Astrocyte (in vitro differentiated cells and primary cell): ENCODE measurements at regions not wholly inside any gene's neighbourhood (a gene's known extent, or its start where the extent isn't known, plus 50 kb on each side); places are given as distances from the start of the nearest gene placed in this dataset.

Experiments used
- DNase-seq: peaks from one replicate; pipeline ENCODE4 v3.0.0-alpha.2; 2010; ENCODE audit warnings: low read depth
- FAIRE-seq: peaks from 2 replicates; lab custom pipeline; 2011; peaks lifted over from hg19 to GRCh38; lab: Jason Lieb, UNC
- H2AFZ ChIP-seq: 2 replicates; pipeline ENCODE4 v1.6.0; 2012; ENCODE audit warnings: low read depth, low read length, inconsistent platforms
- H3K27ac ChIP-seq: 2 replicates; pipeline ENCODE4 v1.5.1; 2011; ENCODE audit warnings: low read depth, low read length, inconsistent platforms
- H3K27me3 ChIP-seq: 2 replicates; pipeline ENCODE4 v1.6.0; 2011; ENCODE audit warnings: low read length, inconsistent platforms; ENCODE audit not compliant: insufficient read depth
- H3K36me3 ChIP-seq: 2 replicates; pipeline ENCODE4 v1.5.1; 2011; ENCODE audit warnings: low read length, inconsistent platforms; ENCODE audit not compliant: insufficient read depth
- H3K4me1 ChIP-seq: 2 replicates; pipeline ENCODE4 v1.5.1; 2011; ENCODE audit warnings: low read length, inconsistent platforms; ENCODE audit not compliant: insufficient read depth
- H3K4me2 ChIP-seq: 2 replicates; pipeline ENCODE4 v1.6.0; 2012; ENCODE audit warnings: low read length, inconsistent platforms
- H3K4me3 ChIP-seq: 2 replicates; pipeline ENCODE4 v1.5.1; 2011; ENCODE audit warnings: low read depth, mild to moderate bottlenecking, low read length, inconsistent platforms; ENCODE audit not compliant: insufficient read depth
- H3K79me2 ChIP-seq: 2 replicates; pipeline ENCODE4 v1.6.0; 2012; ENCODE audit warnings: mild to moderate bottlenecking, low read length, inconsistent platforms; ENCODE audit not compliant: insufficient read depth
- H3K9ac ChIP-seq: 2 replicates; pipeline ENCODE4 v1.6.0; 2012; ENCODE audit warnings: mild to moderate bottlenecking, low read length, inconsistent platforms
- H3K9me3 ChIP-seq: 2 replicates; pipeline ENCODE4 v1.5.1; 2012; ENCODE audit warnings: low read depth, mild to moderate bottlenecking, low read length, inconsistent platforms; ENCODE audit not compliant: insufficient read depth
- H4K20me1 ChIP-seq: 2 replicates; pipeline ENCODE4 v1.6.0; 2012; ENCODE audit warnings: low read length, inconsistent platforms; ENCODE audit not compliant: insufficient read depth
- H3K27ac Mint-ChIP-seq: one replicate; pipeline ENCODE4 v1.8.0; 2021; ENCODE audit warnings: mild to moderate bottlenecking, mixed read lengths; ENCODE audit not compliant: unreplicated experiment
- H3K27me3 Mint-ChIP-seq: one replicate; pipeline ENCODE4 v1.8.0; 2021; ENCODE audit warnings: low read depth, mixed read lengths; ENCODE audit not compliant: unreplicated experiment
- H3K36me3 Mint-ChIP-seq: one replicate; pipeline ENCODE4 v1.8.0; 2021; ENCODE audit warnings: low read depth, mixed read lengths; ENCODE audit not compliant: unreplicated experiment
- H3K4me1 Mint-ChIP-seq: one replicate; pipeline ENCODE4 v1.8.0; 2021; ENCODE audit warnings: low read depth, mixed read lengths; ENCODE audit not compliant: unreplicated experiment
- H3K4me3 Mint-ChIP-seq: one replicate; pipeline ENCODE4 v1.8.0; 2021; ENCODE audit warnings: mild to moderate bottlenecking, moderate library complexity, mixed read lengths; ENCODE audit not compliant: unreplicated experiment
- H3K9me3 Mint-ChIP-seq: one replicate; pipeline ENCODE4 v1.8.0; 2021; ENCODE audit warnings: mild to moderate bottlenecking, mixed read lengths; ENCODE audit not compliant: unreplicated experiment
- EZH2 ChIP-seq: IDR thresholded peaks from 2 replicates; pipeline ENCODE4 v1.6.1; 2012; ENCODE audit warnings: mild to moderate bottlenecking, low read length, inconsistent platforms; ENCODE audit not compliant: insufficient read depth
- TF ChIP-seq, protein P1 (sequence below): IDR thresholded peaks from 2 replicates; pipeline ENCODE4 v1.5.1; 2011; ENCODE audit warnings: low read depth, mild to moderate bottlenecking, inconsistent platforms, low read length, moderate library complexity; ENCODE audit not compliant: insufficient read depth

DNA sequence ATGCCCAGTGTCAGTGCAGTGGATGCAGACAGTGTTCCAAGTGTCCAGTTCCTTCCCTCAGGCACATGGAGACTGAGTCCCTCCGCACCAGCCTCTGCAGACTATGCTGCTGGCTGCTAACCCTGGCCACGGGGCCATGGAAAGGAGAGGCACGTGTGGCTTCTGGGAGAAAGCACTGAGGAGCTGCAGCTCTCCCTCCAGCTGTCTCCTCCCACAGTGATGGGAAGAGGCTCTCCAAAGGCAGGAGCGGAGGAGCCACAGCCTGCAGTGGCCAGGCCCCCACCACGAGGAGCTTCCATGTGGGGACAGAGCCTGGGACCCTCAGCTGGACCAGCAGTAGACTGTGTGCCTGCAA, 141.1 kb downstream of the NDUFA10 start:
- Mint-ChIP-seq H3K9me3 (peaks cover 24% of the 10 kb centered on the region), H3K27me3 (peaks cover 9% of the 10 kb centered on the region), H3K4me1 (no peaks in the 10 kb centered on the region), H3K4me3 (no peak overlapping the region), H3K27ac (no peak overlapping the region), H3K36me3 (peaks cover 2% of the 10 kb centered on the region)
- Histone ChIP-seq H3K79me2 (no peaks in the 10 kb centered on the region), H3K4me2 (no peak overlapping the region), H3K9me3 (peaks cover 12% of the 10 kb centered on the region), H3K27me3 (no peaks in the 10 kb centered on the region), H3K4me1 (peaks cover 6% of the 10 kb centered on the region), H3K27ac (no peak overlapping the region), H4K20me1 (no peaks in the 10 kb centered on the region), H3K9ac (no peak overlapping the region), H3K4me3 (no peak overlapping the region), H2AFZ (no peak overlapping the region), H3K36me3 (no peaks in the 10 kb centered on the region)
- DNase-seq (no peak), FAIRE-seq (no peak)
- no peak for TF ChIP-seq EZH2
- TF ChIP-seq, protein P1, sequence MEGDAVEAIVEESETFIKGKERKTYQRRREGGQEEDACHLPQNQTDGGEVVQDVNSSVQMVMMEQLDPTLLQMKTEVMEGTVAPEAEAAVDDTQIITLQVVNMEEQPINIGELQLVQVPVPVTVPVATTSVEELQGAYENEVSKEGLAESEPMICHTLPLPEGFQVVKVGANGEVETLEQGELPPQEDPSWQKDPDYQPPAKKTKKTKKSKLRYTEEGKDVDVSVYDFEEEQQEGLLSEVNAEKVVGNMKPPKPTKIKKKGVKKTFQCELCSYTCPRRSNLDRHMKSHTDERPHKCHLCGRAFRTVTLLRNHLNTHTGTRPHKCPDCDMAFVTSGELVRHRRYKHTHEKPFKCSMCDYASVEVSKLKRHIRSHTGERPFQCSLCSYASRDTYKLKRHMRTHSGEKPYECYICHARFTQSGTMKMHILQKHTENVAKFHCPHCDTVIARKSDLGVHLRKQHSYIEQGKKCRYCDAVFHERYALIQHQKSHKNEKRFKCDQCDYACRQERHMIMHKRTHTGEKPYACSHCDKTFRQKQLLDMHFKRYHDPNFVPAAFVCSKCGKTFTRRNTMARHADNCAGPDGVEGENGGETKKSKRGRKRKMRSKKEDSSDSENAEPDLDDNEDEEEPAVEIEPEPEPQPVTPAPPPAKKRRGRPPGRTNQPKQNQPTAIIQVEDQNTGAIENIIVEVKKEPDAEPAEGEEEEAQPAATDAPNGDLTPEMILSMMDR, result no peak

GRCh38 chr2:239883326-239884050, 141.7 kb downstream of the NDUFA10 start:
- FAIRE-seq, result no peak
- H3K9me3 Mint-ChIP-seq, result peaks cover 24% of the 10 kb centered on the region
- DNase-seq, result no peak

More at GRCh38 chr2:239883326-239884050, 141.7 kb downstream of the NDUFA10 start:
- no peak for TF ChIP-seq EZH2
- TF ChIP-seq, protein P1, result no peak
- H4K20me1 ChIP-seq, result no peaks in the 10 kb centered on the region
- H3K27me3 ChIP-seq, result no peaks in the 10 kb centered on the region
- H3K9me3 ChIP-seq, result peaks cover 15% of the 10 kb centered on the region
- peaks cover 6% of the 10 kb centered on the region for H3K4me1 ChIP-seq
- no peak overlapping the region for H3K27ac ChIP-seq
- Mint-ChIP-seq H3K27me3 (peaks cover 8% of the 10 kb centered on the region), H3K27ac (no peak overlapping the region), H3K4me3 (no peak overlapping the region), H3K36me3 (peaks cover 2% of the 10 kb centered on the region), H3K4me1 (no peaks in the 10 kb centered on the region)
- H3K79me2 ChIP-seq, result no peaks in the 10 kb centered on the region
- no peak overlapping the region for H3K4me2 ChIP-seq
- no peak overlapping the region for H2AFZ ChIP-seq
- H3K4me3 ChIP-seq, result no peak overlapping the region
- H3K36me3 ChIP-seq, result no peaks in the 10 kb centered on the region
- no peak overlapping the region for H3K9ac ChIP-seq
